ENCODE measurements at regions not wholly inside any gene's neighbourhood (a gene's known extent, or its start where the extent isn't known, plus 50 kb on each side); places are given as distances from the start of the nearest gene placed in this dataset.

DNA sequence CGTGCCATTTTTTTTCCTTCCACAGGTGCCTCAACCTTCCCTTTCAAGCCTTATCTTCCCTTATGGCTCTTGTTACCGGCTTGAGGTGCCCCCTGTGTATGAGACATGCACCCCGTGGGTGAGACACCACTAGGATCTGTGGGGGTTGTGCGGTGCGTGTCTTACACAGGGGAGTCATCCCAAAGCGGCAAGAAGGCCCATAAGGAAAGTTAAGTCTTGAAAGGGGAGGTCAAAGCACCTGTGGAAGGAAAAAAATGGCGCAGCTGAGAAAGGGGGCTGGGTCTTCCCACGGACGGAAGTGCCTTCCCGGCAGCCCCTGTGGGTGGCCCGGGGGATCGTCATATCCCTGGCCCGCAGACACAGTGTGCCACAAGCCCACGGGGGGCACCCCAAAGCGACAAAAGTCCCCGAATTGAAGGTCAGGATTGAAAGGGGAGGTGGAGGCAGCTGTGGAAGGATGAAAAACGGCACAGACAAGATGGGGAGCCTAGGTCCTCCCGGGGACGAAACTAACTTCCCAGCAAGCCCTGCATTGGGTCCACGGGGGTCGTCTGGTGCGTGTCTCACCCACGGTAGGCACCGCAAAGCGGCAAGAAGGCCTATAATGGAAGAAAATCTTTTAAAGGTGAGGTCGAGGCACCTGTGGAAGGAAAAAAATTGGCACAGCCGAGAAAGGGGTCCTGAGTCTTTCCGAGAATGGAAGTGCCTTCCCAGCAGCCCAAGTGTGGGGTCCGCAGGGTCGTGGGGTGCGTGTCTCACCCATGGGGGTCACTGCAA, 273.3 kb downstream of the ALG10 start:
- Mint-ChIP-seq H3K4me3 (no peak overlapping the region), H3K4me1 (no peaks in the 10 kb centered on the region), H3K27ac (no peak overlapping the region), H3K9me3 (ENCODE audit: low read depth) (peaks cover 21% of the 10 kb centered on the region), H3K36me3 (ENCODE audit: low read depth) (peaks cover under 1% of the 10 kb centered on the region), H3K27me3 (no peaks in the 10 kb centered on the region)
- DNase-seq, result no peak
- intact Hi-C loops (cut with DNase I, micrococcal nuclease), result no loop called here
- POLR2A ChIA-PET, result no interaction called here
- no peak for ATAC-seq
- CTCF ChIA-PET, result no interaction called here

DNA sequence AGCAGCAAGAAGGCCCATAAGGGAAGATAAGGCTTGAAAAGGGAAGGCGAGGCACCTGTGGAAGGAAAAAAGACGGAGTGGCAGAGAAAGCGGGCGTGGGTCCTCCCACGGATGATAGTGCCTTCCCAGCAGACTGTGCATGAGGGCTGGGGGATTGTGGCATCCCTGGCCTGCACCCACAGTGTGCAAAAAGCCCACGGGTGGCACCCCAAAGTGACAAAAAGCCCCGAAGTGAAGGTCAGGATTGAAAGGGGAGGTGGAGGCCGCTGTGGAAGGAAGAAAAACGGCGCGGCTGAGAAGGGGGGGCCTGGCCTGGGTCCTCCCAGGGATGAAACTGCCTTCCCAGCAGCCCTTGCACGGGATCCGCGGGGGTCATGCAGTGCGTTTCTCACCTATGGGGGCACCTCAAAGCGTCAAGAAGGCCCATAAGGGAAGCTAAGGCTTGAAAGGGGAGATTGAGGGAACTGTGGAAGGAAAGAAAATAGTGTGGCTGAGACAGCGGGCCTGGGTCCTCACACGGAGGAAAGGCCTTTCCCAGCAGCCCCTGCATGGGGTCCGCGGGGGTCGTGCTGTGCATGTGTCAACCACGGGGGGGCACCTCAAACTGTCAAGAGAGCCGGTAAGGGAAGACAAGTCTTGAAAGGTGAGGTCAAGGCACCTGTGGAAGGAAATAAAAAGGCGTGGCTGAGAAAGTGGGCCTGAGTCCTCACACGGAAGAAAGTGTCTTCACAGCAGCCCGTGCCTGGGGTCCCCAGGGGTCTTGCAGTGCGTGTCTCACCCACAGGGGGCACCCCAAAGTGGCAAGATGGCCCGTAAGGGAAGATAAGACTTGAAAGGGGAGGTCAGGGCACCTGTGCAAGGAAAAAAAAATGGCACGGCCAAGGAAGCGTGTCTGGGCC, 274.1 kb downstream of the ALG10 start:
- CTCF ChIA-PET, result no interaction called here
- no peaks in the 10 kb centered on the region for H3K27me3 Mint-ChIP-seq
- no peak overlapping the region for H3K27ac Mint-ChIP-seq
- no peaks in the 10 kb centered on the region for H3K4me1 Mint-ChIP-seq
- POLR2A ChIA-PET, result no interaction called here
- intact Hi-C loops (cut with DNase I, micrococcal nuclease), result no loop called here
- peaks cover 27% of the 10 kb centered on the region for H3K9me3 Mint-ChIP-seq (ENCODE audit: low read depth)
- H3K4me3 Mint-ChIP-seq, result no peak overlapping the region
- peaks cover 1% of the 10 kb centered on the region for H3K36me3 Mint-ChIP-seq (ENCODE audit: low read depth)
- no peak for ATAC-seq
- DNase-seq, result no peak

DNA sequence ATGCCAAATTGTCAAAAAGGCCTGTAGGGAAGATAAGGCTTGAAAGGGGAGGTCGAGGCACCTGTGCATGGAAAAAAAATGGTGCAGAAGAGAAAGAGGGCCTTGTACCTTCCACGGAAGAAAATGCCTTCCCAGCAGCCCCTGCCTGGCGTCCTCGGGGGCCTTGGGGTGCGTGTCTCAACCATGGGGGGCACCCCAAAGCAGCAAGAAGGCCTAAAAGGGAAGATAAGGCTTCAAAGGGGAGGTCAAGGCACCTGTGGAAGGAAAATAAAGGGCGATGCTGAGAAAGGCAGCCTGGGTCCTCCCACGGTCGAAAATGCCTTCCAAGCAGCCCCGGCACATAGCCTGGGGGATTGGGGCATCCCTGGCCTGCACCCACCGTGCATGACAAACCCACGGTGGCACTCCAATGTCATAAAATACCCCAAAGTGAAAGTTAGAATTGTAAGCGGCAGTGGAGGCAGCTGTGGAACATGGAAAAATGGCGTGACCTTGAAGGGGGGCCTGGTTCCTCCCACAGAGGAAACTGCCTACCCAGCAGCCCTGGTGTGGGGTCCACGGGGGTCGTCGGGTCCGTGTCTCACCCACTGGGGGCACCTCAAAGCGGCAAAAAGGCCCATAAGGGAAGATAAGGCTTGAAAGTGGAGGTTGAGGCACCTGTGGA, 275.0 kb downstream of the ALG10 start:
- Mint-ChIP-seq H3K36me3 (ENCODE audit: low read depth) (peaks cover 1% of the 10 kb centered on the region), H3K4me3 (no peak overlapping the region), H3K27me3 (no peaks in the 10 kb centered on the region), H3K9me3 (ENCODE audit: low read depth) (peaks cover 30% of the 10 kb centered on the region), H3K4me1 (no peaks in the 10 kb centered on the region), H3K27ac (no peak overlapping the region)
- intact Hi-C loops (cut with DNase I, micrococcal nuclease), result no loop called here
- DNase-seq, result no peak
- ChIA-PET POLR2A (no interaction called here), CTCF (no interaction called here)
- no peak for ATAC-seq

DNA sequence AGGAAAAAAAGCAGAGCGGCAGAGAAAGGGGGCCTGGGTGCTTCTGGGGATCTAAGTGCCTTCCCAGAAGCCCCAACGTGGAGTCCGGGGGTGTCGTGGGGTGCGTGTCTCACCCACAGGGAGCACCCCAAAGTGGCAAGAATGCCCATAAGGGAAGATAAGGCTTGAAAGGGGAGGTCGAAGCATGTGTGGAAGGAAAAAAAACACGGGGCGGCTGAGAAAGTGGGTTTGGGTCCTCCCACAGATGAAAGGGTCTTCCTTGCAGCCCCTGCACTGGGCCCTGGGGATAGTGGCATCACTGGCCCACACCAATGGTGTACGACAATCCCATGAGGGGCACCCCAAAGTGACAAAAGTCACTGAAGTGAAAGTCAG, 275.5 kb downstream of the ALG10 start:
- ATAC-seq, result no peak
- no peak for DNase-seq
- peaks cover 1% of the 10 kb centered on the region for H3K36me3 Mint-ChIP-seq (ENCODE audit: low read depth)
- H3K9me3 Mint-ChIP-seq (ENCODE audit: low read depth), result peaks cover 28% of the 10 kb centered on the region
- H3K4me1 Mint-ChIP-seq, result no peaks in the 10 kb centered on the region
- no peak overlapping the region for H3K4me3 Mint-ChIP-seq
- intact Hi-C loops (cut with DNase I, micrococcal nuclease), result no loop called here
- POLR2A ChIA-PET, result no interaction called here
- H3K27ac Mint-ChIP-seq, result no peak overlapping the region
- H3K27me3 Mint-ChIP-seq, result no peaks in the 10 kb centered on the region
- CTCF ChIA-PET, result no interaction called here

DNA sequence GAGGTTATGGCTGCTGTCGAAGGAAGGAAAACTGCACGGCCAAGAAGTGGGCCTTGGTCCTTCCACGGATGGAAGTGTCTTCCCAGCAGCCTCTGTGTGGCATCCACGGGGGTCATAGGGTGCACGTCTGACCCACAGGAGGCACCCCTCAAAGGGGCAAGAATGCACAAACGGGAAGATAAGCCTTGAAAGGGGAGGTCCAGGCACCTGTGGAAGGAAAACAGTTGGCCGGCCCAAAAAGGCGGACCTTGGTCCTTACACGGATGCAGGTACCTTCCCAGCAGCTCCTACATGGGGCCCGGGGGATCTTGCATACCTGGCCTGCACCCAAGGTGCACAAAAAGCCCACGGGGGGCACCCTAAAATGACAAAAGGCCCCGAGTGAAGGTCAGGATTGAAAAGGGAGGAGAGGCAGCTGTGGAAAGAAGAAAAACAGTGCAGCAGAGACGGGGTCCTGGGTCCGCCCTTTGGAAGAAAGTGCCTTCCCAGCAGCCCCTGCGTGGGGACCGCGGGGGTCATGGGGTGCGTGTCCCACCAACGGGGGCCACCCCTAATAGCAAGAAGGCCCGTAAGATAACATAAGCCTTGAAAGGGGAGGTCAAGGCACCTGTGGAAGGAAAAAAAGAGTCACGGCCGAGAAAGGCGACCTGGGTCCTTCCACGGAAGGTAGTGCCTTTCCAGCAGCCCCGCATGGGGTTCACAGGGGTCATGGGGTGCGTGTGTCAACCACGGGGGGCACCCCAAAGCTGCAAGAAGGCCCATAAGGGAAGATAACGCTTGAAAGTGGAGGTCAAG, 276.1 kb downstream of the ALG10 start:
- H3K9me3 Mint-ChIP-seq (ENCODE audit: low read depth), result peaks cover 27% of the 10 kb centered on the region
- ATAC-seq (no peak), DNase-seq (no peak)
- H3K27me3 Mint-ChIP-seq, result no peaks in the 10 kb centered on the region
- H3K4me3 Mint-ChIP-seq, result no peak overlapping the region
- intact Hi-C loops (cut with DNase I, micrococcal nuclease), result no loop called here
- H3K27ac Mint-ChIP-seq, result no peak overlapping the region
- peaks cover 1% of the 10 kb centered on the region for H3K36me3 Mint-ChIP-seq (ENCODE audit: low read depth)
- H3K4me1 Mint-ChIP-seq, result no peaks in the 10 kb centered on the region
- CTCF ChIA-PET, result no interaction called here
- POLR2A ChIA-PET, result no interaction called here

DNA sequence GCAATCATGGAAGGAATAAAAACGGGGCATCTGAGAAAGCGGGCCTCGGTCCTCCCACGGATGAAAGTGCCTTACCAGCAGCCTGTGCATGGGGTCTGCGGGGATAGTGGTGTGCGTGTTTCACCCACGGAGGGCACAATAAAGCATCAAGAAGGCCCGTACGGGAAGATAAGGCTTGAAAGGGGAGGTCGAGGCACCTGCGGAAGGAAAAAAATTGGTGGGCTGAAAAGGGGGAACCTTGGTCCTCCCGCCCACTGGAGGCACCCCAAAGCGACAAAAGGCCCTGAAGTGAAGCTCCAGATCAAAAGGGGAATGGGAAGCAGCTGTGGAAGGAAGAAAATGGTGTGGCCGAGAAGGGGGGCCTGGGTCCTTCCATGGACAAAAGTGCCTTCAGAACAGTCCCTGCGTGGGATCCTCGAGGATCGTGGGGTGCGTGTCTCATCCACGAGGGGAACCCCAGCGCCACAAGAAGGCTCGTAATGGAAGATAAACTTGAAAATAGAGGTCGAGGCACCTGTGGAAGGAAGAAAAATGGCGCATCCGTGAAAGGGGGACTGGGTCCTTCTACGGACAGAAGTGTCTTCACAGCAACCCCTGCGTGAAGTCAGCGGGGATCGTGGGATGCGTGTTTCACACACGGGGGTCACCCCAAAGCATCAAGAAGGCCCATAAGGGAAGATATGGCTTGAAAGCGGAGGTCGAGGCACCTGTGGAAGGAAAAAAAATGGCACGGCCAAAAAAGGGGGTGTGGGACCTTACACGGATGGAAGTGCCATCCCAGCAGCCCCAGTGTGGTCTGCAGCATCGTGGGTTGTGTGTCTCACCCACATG, 276.9 kb downstream of the ALG10 start:
- Mint-ChIP-seq H3K36me3 (ENCODE audit: low read depth) (peaks cover 1% of the 10 kb centered on the region), H3K27me3 (no peaks in the 10 kb centered on the region), H3K27ac (no peak overlapping the region), H3K4me1 (no peaks in the 10 kb centered on the region), H3K9me3 (ENCODE audit: low read depth) (peaks cover 32% of the 10 kb centered on the region), H3K4me3 (no peak overlapping the region)
- CTCF ChIA-PET, result no interaction called here
- intact Hi-C loops (cut with DNase I, micrococcal nuclease), result no loop called here
- POLR2A ChIA-PET, result no interaction called here
- ATAC-seq, result no peak
- DNase-seq, result no peak

DNA sequence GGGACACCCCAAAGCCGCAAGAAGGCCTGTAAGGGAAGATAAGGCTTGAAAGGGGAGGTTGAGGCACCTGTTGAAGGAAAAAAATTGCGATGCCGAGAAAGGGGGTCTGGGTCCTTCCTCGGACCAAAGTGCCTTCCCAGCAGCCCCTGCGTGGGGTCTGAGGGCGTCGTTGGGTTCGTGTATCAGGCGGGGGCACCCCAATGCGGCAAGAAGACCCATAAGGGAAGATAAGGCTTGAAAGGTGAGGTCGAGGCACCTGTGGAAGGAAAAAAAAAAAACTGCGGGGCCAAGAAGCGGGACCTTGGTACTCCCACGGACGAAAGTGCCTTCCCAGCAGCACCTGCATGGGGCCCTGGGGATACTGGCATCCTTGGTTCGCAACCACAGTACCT, 277.5 kb downstream of the ALG10 start:
- H3K4me3 Mint-ChIP-seq, result no peak overlapping the region
- ChIA-PET POLR2A (no interaction called here), CTCF (no interaction called here)
- DNase-seq, result no peak
- H3K9me3 Mint-ChIP-seq (ENCODE audit: low read depth), result peaks cover 32% of the 10 kb centered on the region
- intact Hi-C loops (cut with DNase I, micrococcal nuclease), result no loop called here
- no peak overlapping the region for H3K27ac Mint-ChIP-seq
- H3K36me3 Mint-ChIP-seq (ENCODE audit: low read depth), result peaks cover 1% of the 10 kb centered on the region
- H3K4me1 Mint-ChIP-seq, result no peaks in the 10 kb centered on the region
- no peaks in the 10 kb centered on the region for H3K27me3 Mint-ChIP-seq
- no peak for ATAC-seq

DNA sequence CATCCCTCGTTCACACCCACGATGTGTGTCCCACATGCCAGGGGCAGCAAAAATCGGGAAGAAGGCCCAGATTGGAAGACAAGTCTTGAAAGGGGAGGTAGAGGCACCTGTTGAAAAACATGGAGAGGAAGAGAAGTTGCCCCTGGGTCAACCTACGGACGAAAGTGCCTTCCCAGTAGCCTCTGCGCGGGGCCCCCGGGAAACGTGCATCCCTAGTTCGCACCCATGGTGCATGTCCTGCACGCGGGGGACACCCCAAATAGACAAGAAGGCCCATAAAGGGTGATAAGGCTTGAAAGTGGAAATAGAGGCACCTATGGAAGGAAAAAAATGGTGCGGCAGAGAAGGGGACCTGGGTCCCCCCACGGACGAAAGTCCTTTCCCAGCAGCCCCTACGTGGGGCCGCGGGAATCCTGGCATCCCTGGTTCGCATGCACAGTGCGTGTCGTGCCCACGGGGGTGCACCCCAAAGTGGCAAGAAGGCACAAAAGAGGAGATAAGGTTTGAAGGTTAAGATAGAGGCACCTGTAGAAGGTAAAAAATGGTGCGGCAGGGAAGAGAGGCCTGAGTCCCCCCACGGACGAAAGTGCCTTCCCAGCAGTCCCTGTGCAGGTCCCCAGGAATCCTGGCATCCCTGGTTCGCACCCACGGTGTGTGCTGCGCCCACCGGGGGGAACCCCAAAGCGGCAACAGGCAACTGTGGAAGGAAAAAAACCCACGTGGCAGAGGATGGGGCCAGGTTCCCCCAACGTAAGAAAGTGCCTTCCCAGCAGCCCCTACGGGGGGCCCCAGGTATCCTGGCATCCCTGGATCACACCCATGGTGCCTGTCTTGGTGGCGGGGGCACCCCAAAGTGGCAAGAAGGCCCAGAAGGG, 278.3 kb downstream of the ALG10 start:
- ChIA-PET CTCF (no interaction called here), POLR2A (no interaction called here)
- H3K4me1 Mint-ChIP-seq, result no peaks in the 10 kb centered on the region
- no peak overlapping the region for H3K4me3 Mint-ChIP-seq
- ATAC-seq, result no peak
- DNase-seq, result no peak
- intact Hi-C loops (cut with DNase I, micrococcal nuclease), result no loop called here
- peaks cover 39% of the 10 kb centered on the region for H3K9me3 Mint-ChIP-seq (ENCODE audit: low read depth)
- no peak overlapping the region for H3K27ac Mint-ChIP-seq
- no peaks in the 10 kb centered on the region for H3K27me3 Mint-ChIP-seq
- H3K36me3 Mint-ChIP-seq (ENCODE audit: low read depth), result peaks cover 1% of the 10 kb centered on the region

DNA sequence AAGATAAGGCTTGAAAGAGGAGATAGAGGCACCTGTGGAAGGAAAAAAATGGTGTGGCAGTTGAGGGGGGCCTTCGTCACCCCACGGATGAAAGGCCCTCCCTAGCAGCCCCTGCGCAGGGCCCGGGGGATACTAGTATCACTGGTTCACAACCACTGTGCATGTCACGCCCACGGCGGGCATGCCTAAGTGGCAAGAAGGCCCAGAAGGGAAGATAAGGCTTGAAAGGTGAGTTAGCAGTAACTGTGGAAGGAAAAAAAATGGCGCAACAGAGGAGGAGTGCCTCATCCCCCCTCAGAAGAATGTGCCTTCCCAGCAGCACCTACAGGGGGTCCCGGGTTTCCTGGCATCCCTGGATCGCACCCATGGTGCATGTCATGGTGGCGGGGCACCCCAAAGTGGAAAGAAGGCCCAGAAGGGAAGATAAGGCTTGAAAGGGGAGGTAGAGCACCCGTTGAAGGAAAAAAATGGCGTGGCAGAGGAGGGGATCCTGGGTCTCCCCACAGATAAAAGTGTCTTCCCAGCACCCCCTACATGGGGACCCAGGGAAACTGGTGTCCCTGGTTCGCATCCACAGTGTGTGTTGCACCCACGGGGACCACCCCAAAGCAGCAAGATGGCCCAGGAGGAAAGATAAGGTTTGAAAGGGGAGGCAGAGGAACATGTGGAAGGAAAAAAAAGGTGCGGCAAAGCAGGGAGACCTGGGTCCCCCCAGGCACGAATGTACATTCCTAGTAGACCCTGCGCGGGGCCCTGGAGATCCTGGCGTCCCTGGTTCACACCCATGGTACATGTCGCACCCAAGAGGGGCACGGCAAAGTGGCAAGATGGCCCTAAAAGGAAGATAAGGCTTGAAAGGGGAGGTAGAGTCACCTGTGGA, 279.2 kb downstream of the ALG10 start:
- intact Hi-C loops (cut with DNase I, micrococcal nuclease), result no loop called here
- DNase-seq (no peak), ATAC-seq (no peak)
- H3K4me3 Mint-ChIP-seq, result no peak overlapping the region
- H3K9me3 Mint-ChIP-seq (ENCODE audit: low read depth), result peaks cover 45% of the 10 kb centered on the region
- H3K27me3 Mint-ChIP-seq, result no peaks in the 10 kb centered on the region
- POLR2A ChIA-PET, result no interaction called here
- no peaks in the 10 kb centered on the region for H3K4me1 Mint-ChIP-seq
- H3K27ac Mint-ChIP-seq, result no peak overlapping the region
- H3K36me3 Mint-ChIP-seq (ENCODE audit: low read depth), result peaks cover 1% of the 10 kb centered on the region
- CTCF ChIA-PET, result no interaction called here
